GM12878 (cell line): ENCODE measurements at regions not wholly inside any gene's neighbourhood (a gene's known extent, or its start where the extent isn't known, plus 50 kb on each side); places are given as distances from the start of the nearest gene placed in this dataset.

Source experiments
- ATAC-seq: fragments of 200-7000 bp; cut with Tn5 transposase; 3 replicates; pipeline ENCODE4 v1.9.1; 2020; ENCODE audit warnings: mild to moderate bottlenecking, moderate library complexity
- BruUV-seq: library from RNA; stranded (reverse); fragments of 400-500 nt; replicated peaks from 2 replicates; lab custom pipeline; 2021; lab: Mats Ljungman, UMichigan
- CTCF ChIA-PET: fragments of 300-600 bp; sonication (Branson Sonifier 250); formaldehyde crosslinking; extraction: SDS; loops from one replicate; lab custom pipeline; 2021; ENCODE audit warnings: inconsistent platforms; lab: Yijun Ruan, JAX
- POLR2A ChIA-PET: fragments of 350-600 bp; formaldehyde crosslinking; extraction: SDS; loops from one replicate; lab custom pipeline; 2021; ENCODE audit warnings: inconsistent platforms; lab: Charles Lee
- RAD21 ChIA-PET: fragments of 300-600 bp; sonication (Branson Sonifier 250); formaldehyde crosslinking; loops from one replicate; lab custom pipeline; 2023; ENCODE audit warnings: antibody characterized with exemption; ENCODE audit not compliant: unreplicated experiment; lab: Charles Lee
- SMC1A ChIA-PET: fragments of 300-600 bp; sonication (Branson Sonifier 250); formaldehyde crosslinking; loops from one replicate; lab custom pipeline; 2023; ENCODE audit not compliant: unreplicated experiment, uncharacterized antibody; lab: Charles Lee
- DNase-seq: peaks from one replicate; pipeline ENCODE4 v3.0.0-alpha.2; 2011; ENCODE audit warnings: low read depth, low spot score
- FAIRE-seq: peaks from 3 replicates; lab custom pipeline; 2011; peaks lifted over from hg19 to GRCh38; lab: Jason Lieb, UNC
- H2AFZ ChIP-seq: 2 replicates; pipeline ENCODE4 v1.6.0; 2011; ENCODE audit warnings: low read depth, low read length, control low read depth; ENCODE audit not compliant: control insufficient read depth
- H3K27ac ChIP-seq: 2 replicates; pipeline ENCODE4 v1.5.1; 2011; ENCODE audit warnings: control low read depth; ENCODE audit not compliant: control insufficient read depth, insufficient read depth
- H3K27me3 ChIP-seq, 2 experiments: replicated peaks in 1 of 2; 2 replicates each; pipeline versions ENCODE4 v1.6.0 to v1.6.1; 2011; ENCODE audit warnings: low read length in 1 of 2; ENCODE audit not compliant: control insufficient read depth in 2 of 2, insufficient read depth in 2 of 2
- H3K36me3 ChIP-seq, 2 experiments: 2 replicates each; pipeline ENCODE4 v1.5.1; 2011; ENCODE audit warnings: low read length in 1 of 2; ENCODE audit not compliant: control insufficient read depth in 2 of 2, insufficient read depth in 2 of 2
- H3K4me1 ChIP-seq: 2 replicates; pipeline ENCODE4 v1.6.1; 2011; ENCODE audit warnings: mild to moderate bottlenecking, low read length, moderate library complexity, mixed read lengths; ENCODE audit not compliant: control insufficient read depth, insufficient read depth
- H3K4me2 ChIP-seq: 2 replicates; pipeline ENCODE4 v1.6.0; 2011; ENCODE audit warnings: control low read depth; ENCODE audit not compliant: control insufficient read depth, insufficient read depth
- H3K4me3 ChIP-seq: fragments of 200-600 bp; sonication (generic); 2 replicates; pipeline ENCODE4 v1.5.1; 2016
- H3K79me2 ChIP-seq: 2 replicates; pipeline ENCODE4 v1.6.0; 2011; ENCODE audit warnings: low read length; ENCODE audit not compliant: control insufficient read depth, insufficient read depth
- H3K9ac ChIP-seq: 2 replicates; pipeline ENCODE4 v1.8.0; 2011; ENCODE audit warnings: low read length, control low read depth, mixed read lengths; ENCODE audit not compliant: control insufficient read depth, insufficient read depth
- H3K9me3 ChIP-seq: replicated peaks from 3 replicates; pipeline ENCODE4 v1.5.1; 2011; ENCODE audit warnings: mild to moderate bottlenecking, low read length; ENCODE audit not compliant: control insufficient read depth, insufficient read depth
- H4K20me1 ChIP-seq: 2 replicates; pipeline ENCODE4 v1.6.0; 2011; ENCODE audit not compliant: control insufficient read depth, insufficient read depth
- BHLHE40 ChIP-seq, 2 experiments: fragments of 450-650 bp in 1 of 2; IDR thresholded peaks; 2 replicates each; pipeline ENCODE4 v1.6.1; 2011 to 2017; ENCODE audit warnings: low read depth in 2 of 2, borderline replicate concordance in 1 of 2, improper control_type of control experiment in 1 of 2, low read length in 1 of 2, mild to moderate bottlenecking in 1 of 2
- CBFB ChIP-seq: IDR thresholded peaks from 2 replicates; pipeline ENCODE4 v1.6.1; 2016; ENCODE audit warnings: antibody characterized with exemption, low read depth
- CHD2 ChIP-seq: IDR thresholded peaks from 2 replicates; pipeline ENCODE4 v1.6.1; 2011; ENCODE audit warnings: low read depth, low read length, improper control_type of control experiment, borderline replicate concordance
- CREM ChIP-seq: IDR thresholded peaks from 2 replicates; pipeline ENCODE4 v1.6.1; 2014; ENCODE audit warnings: antibody characterized with exemption, low read depth
- DPF2 ChIP-seq: fragments of 450-650 bp; IDR thresholded peaks from 2 replicates; pipeline ENCODE4 v1.6.1; 2017; ENCODE audit warnings: mild to moderate bottlenecking
- JUNB ChIP-seq: IDR thresholded peaks from 2 replicates; pipeline ENCODE4 v1.6.1; 2016; ENCODE audit warnings: antibody characterized with exemption, mild to moderate bottlenecking
- MEF2A ChIP-seq: IDR thresholded peaks from 2 replicates; pipeline ENCODE4 v1.6.1; 2011; ENCODE audit warnings: low read depth, mild to moderate bottlenecking, low read length, moderate library complexity; ENCODE audit not compliant: insufficient read depth
- MTA3 ChIP-seq: IDR thresholded peaks from 2 replicates; pipeline ENCODE4 v1.6.1; 2012; ENCODE audit warnings: low read length, inconsistent platforms, borderline replicate concordance
- NR2C1 ChIP-seq: fragments of 450-650 bp; IDR thresholded peaks from 2 replicates; pipeline ENCODE4 v1.6.1; 2017; ENCODE audit warnings: antibody characterized with exemption, mild to moderate bottlenecking, moderate library complexity
- NRF1 ChIP-seq: conservative IDR thresholded peaks from 2 replicates; pipeline ENCODE4 v1.6.1; 2011; ENCODE audit warnings: mild to moderate bottlenecking, low read depth, low read length, improper control_type of control experiment
- RBBP5 ChIP-seq: fragments of 200-600 bp; sonication (generic); conservative IDR thresholded peaks from 2 replicates; pipeline ENCODE4 v1.6.1; 2016
- SUPT20H ChIP-seq: IDR thresholded peaks from 2 replicates; pipeline ENCODE4 v1.6.1; 2011; ENCODE audit warnings: low read depth, mild to moderate bottlenecking, low read length, moderate library complexity, borderline replicate concordance; ENCODE audit not compliant: control insufficient read depth
- TARDBP ChIP-seq: IDR thresholded peaks from 2 replicates; pipeline ENCODE4 v1.6.1; 2016; ENCODE audit warnings: borderline replicate concordance
- TCF12 ChIP-seq: IDR thresholded peaks from 2 replicates; pipeline ENCODE4 v1.6.1; 2011; ENCODE audit warnings: low read depth, mild to moderate bottlenecking, low read length
- WGBS: methylation state at CpG from one replicate; pipeline ENCODE4 v1.1.6; 2016; ENCODE audit warnings: low lambda C conversion rate; ENCODE audit not compliant: insufficient replicate concordance, insufficient coverage; ENCODE audit errors: missing lambda C conversion rate; 5-methylcytosine and 5-hydroxymethylcytosine counted together
- in situ Hi-C: fragments of 300-500 bp; cut with MboI; formaldehyde crosslinking; loops from 9 replicates; pipeline ENCODE4 v1.14.3; 2018; ENCODE audit warnings: mixed read lengths
- intact Hi-C: fragments of 100-400 bp; cut with micrococcal nuclease; formaldehyde crosslinking; loops from one replicate; pipeline ENCODE4 v1.14.2; 2022; ENCODE audit not compliant: unreplicated experiment
- TF ChIP-seq, protein P1 (sequence below): IDR thresholded peaks from 2 replicates; pipeline ENCODE4 v1.6.1; 2011; ENCODE audit warnings: mild to moderate bottlenecking, low read depth, low read length, moderate library complexity; ENCODE audit not compliant: insufficient replicate concordance
- TF ChIP-seq, protein P2 (sequence below): fragments of 450-650 bp; IDR thresholded peaks from 2 replicates; pipeline ENCODE4 v1.6.1; 2017; ENCODE audit warnings: mild to moderate bottlenecking, low read depth, inconsistent platforms; ENCODE audit not compliant: poor library complexity, severe bottlenecking
- TF ChIP-seq, protein P3 (sequence below): fragments of 450-650 bp; formaldehyde crosslinking; IDR thresholded peaks from 2 replicates; pipeline ENCODE4 v1.4.0; 2022; ENCODE audit warnings: mild to moderate bottlenecking, moderate library complexity

DNA sequence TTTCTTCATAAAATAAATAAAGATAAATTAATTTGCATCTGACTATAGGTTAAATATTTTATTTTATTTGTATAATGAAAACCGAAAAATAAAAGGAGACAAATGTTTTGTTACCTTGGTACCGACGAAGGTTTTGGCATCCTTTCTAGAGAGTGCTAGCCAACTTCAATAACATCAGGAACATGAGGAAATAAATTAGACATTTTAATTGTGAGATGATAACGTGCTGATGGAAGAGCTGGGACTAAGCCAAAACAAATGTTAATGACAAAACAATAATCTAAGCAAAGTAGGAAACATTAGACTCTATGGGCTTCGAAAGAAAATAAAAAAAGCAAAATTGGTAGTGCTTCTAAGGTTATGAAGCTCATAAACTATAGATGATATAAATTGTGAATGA is 201.0 kb downstream of the IRX2 start:
- no TSS peak for BruUV-seq
- WGBS = 22% methylated on average over 5 of the region's 5 CpGs
- Histone ChIP-seq H3K4me2 (no peak overlapping the region), H3K27me3 (no peaks in the 10 kb centered on the region), H3K9ac (no peak overlapping the region), H3K4me3 (no peak overlapping the region), H3K9me3 (no peaks in the 10 kb centered on the region; the same call in 2 of the 3 replicates), H3K36me3 (no peaks in the 10 kb centered on the region), H4K20me1 (no peaks in the 10 kb centered on the region), H3K79me2 (no peaks in the 10 kb centered on the region), H3K27ac (no peak overlapping the region), H2AFZ (no peak overlapping the region), H3K4me1 (no peaks in the 10 kb centered on the region)
- in situ Hi-C loops = no loop called here
- ChIA-PET CTCF (no interaction called here), RAD21 (no interaction called here), POLR2A (no interaction called here), SMC1A (no interaction called here)
- DNase-seq = no peak
- ATAC-seq = no peak
- TF ChIP-seq CREM (no peak), CHD2 (no peak), BHLHE40 (IDR thresholded peaks at IDR 0.05; ENCODE audit: borderline replicate concordance in 1 of 2, low read depth in 2 of 2, low read length in 1 of 2) (no peak), MEF2A (no peak), NR2C1 (no peak), RBBP5 (no peak), TARDBP (no peak), JUNB (no peak), DPF2 (no peak), TCF12 (no peak), CBFB (no peak), NRF1 (no peak), SUPT20H (no peak), MTA3 (no peak)
- TF ChIP-seq, protein P1, sequence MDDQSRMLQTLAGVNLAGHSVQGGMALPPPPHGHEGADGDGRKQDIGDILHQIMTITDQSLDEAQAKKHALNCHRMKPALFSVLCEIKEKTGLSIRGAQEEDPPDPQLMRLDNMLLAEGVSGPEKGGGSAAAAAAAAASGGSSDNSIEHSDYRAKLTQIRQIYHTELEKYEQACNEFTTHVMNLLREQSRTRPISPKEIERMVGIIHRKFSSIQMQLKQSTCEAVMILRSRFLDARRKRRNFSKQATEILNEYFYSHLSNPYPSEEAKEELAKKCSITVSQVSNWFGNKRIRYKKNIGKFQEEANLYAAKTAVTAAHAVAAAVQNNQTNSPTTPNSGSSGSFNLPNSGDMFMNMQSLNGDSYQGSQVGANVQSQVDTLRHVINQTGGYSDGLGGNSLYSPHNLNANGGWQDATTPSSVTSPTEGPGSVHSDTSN = no peak
- TF ChIP-seq, protein P2, sequence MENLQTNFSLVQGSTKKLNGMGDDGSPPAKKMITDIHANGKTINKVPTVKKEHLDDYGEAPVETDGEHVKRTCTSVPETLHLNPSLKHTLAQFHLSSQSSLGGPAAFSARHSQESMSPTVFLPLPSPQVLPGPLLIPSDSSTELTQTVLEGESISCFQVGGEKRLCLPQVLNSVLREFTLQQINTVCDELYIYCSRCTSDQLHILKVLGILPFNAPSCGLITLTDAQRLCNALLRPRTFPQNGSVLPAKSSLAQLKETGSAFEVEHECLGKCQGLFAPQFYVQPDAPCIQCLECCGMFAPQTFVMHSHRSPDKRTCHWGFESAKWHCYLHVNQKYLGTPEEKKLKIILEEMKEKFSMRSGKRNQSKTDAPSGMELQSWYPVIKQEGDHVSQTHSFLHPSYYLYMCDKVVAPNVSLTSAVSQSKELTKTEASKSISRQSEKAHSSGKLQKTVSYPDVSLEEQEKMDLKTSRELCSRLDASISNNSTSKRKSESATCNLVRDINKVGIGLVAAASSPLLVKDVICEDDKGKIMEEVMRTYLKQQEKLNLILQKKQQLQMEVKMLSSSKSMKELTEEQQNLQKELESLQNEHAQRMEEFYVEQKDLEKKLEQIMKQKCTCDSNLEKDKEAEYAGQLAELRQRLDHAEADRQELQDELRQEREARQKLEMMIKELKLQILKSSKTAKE = no peak
- TF ChIP-seq, protein P3, sequence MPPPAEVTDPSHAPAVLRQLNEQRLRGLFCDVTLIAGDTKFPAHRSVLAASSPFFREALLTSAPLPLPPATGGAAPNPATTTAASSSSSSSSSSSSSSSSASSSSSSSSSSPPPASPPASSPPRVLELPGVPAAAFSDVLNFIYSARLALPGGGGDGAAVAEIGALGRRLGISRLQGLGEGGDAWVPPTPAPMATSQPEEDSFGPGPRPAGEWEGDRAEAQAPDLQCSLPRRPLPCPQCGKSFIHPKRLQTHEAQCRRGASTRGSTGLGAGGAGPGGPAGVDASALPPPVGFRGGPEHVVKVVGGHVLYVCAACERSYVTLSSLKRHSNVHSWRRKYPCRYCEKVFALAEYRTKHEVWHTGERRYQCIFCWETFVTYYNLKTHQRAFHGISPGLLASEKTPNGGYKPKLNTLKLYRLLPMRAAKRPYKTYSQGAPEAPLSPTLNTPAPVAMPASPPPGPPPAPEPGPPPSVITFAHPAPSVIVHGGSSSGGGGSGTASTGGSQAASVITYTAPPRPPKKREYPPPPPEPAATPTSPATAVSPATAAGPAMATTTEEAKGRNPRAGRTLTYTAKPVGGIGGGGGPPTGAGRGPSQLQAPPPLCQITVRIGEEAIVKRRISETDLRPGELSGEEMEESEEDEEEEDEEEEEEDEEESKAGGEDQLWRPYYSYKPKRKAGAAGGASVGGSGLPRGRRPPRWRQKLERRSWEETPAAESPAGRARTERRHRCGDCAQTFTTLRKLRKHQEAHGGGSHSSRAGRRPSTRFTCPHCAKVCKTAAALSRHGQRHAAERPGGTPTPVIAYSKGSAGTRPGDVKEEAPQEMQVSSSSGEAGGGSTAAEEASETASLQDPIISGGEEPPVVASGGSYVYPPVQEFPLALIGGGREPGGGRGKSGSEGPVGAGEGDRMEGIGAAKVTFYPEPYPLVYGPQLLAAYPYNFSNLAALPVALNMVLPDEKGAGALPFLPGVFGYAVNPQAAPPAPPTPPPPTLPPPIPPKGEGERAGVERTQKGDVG = no peak
- intact Hi-C loops = no loop called here
- no peak for FAIRE-seq
